ENCODE measurements at regions not wholly inside any gene's neighbourhood (a gene's known extent, or its start where the extent isn't known, plus 50 kb on each side); places are given as distances from the start of the nearest gene placed in this dataset.

- no peaks in the 10 kb centered on the region for H3K79me2 ChIP-seq (replicated peaks; ENCODE audit: insufficient read depth, low read length)
- no peaks in the 10 kb centered on the region for H3K9me2 ChIP-seq (ENCODE audit: insufficient read depth, low read length)
- no peak overlapping the region for H3K4me3 ChIP-seq (ENCODE audit: low read length)
- no peak overlapping the region for H2AFZ ChIP-seq (ENCODE audit: low read depth, low read length)
- H3K27me3 ChIP-seq (ENCODE audit: insufficient read depth, low read depth, low read length): no peaks in the 10 kb centered on the region
- no peaks in the 10 kb centered on the region for H3K9me3 ChIP-seq (ENCODE audit: low read length)
- H3K36me3 ChIP-seq (ENCODE audit: insufficient read depth, low read length): no peaks in the 10 kb centered on the region
- no peak for TF ChIP-seq POLR2AphosphoS5 (IDR thresholded peaks at IDR 0.05)
- no peak for TF ChIP-seq MXI1 (conservative IDR thresholded peaks at IDR 0.05; ENCODE audit: poor library complexity, severe bottlenecking)
- TF ChIP-seq TAF1 (IDR thresholded peaks at IDR 0.05; ENCODE audit: low read depth): no peak
- TF ChIP-seq EZH2 (IDR thresholded peaks at IDR 0.05; ENCODE audit: borderline replicate concordance, insufficient read depth, low read length, poor library complexity, severe bottlenecking): no peak
- TF ChIP-seq RAD21 (conservative IDR thresholded peaks at IDR 0.05): no peak
- no peak for TF ChIP-seq CTCF (IDR thresholded peaks at IDR 0.05; ENCODE audit: poor library complexity, severe bottlenecking)
- no peak for TF ChIP-seq EP300 (conservative IDR thresholded peaks at IDR 0.05; ENCODE audit: poor library complexity, severe bottlenecking)
- TF ChIP-seq SMC3 (conservative IDR thresholded peaks at IDR 0.05; ENCODE audit: poor library complexity): no peak
- no peak for TF ChIP-seq REST (IDR thresholded peaks at IDR 0.05; ENCODE audit: borderline replicate concordance)
- H3K4me2 ChIP-seq (ENCODE audit: low read length): no peak overlapping the region
- no peak overlapping the region for H3K27ac ChIP-seq (ENCODE audit: low read length)
- H3K9ac ChIP-seq (ENCODE audit: low read length): no peak overlapping the region
- H3F3A ChIP-seq (ENCODE audit: insufficient read depth, low read length, poor library complexity, severe bottlenecking): no peaks in the 10 kb centered on the region
- no peaks in the 10 kb centered on the region for H4K20me1 ChIP-seq (ENCODE audit: insufficient read depth)
Observed at GRCh38 chr1:184299406-184299790, 87.4 kb upstream of the C1orf21 start.

DNA sequence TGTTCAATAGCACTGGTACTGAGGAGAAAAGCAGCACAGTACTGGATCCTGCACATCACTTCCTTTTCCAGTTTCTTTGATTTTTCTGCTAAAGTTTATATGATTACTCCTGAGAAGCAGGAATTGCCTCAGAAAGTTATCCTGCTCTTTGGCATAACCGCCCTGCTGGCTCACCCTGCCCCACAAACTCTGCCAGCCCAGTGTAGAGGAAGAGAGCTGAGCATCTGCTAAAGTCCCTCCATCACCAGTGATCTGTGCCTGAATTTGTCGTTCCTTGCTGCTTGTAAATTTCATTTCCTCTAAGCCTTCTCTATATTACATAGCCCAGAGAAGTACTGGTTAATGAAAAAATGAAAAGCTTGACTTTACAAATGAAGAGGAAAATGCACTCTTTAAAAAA, 87.0 kb upstream of the C1orf21 start:
- no peak overlapping the region for H3K4me2 ChIP-seq (ENCODE audit: low read length)
- TF ChIP-seq RAD21 (conservative IDR thresholded peaks at IDR 0.05) (no peak), EP300 (conservative IDR thresholded peaks at IDR 0.05; ENCODE audit: poor library complexity, severe bottlenecking) (no peak), EZH2 (IDR thresholded peaks at IDR 0.05; ENCODE audit: borderline replicate concordance, insufficient read depth, low read length, poor library complexity, severe bottlenecking) (no peak), POLR2AphosphoS5 (IDR thresholded peaks at IDR 0.05) (no peak), TAF1 (IDR thresholded peaks at IDR 0.05; ENCODE audit: low read depth) (no peak), SMC3 (conservative IDR thresholded peaks at IDR 0.05; ENCODE audit: poor library complexity) (no peak), CTCF (IDR thresholded peaks at IDR 0.05; ENCODE audit: poor library complexity, severe bottlenecking) (no peak), REST (IDR thresholded peaks at IDR 0.05; ENCODE audit: borderline replicate concordance) (no peak), MXI1 (conservative IDR thresholded peaks at IDR 0.05; ENCODE audit: poor library complexity, severe bottlenecking) (no peak)
- H3F3A ChIP-seq (ENCODE audit: insufficient read depth, low read length, poor library complexity, severe bottlenecking): no peaks in the 10 kb centered on the region
- H3K27ac ChIP-seq (ENCODE audit: low read length): no peak overlapping the region
- no peaks in the 10 kb centered on the region for H3K36me3 ChIP-seq (ENCODE audit: insufficient read depth, low read length)
- H2AFZ ChIP-seq (ENCODE audit: low read depth, low read length): no peak overlapping the region
- no peak overlapping the region for H3K9ac ChIP-seq (ENCODE audit: low read length)
- H4K20me1 ChIP-seq (ENCODE audit: insufficient read depth): no peaks in the 10 kb centered on the region
- H3K79me2 ChIP-seq (replicated peaks; ENCODE audit: insufficient read depth, low read length): no peaks in the 10 kb centered on the region
- no peaks in the 10 kb centered on the region for H3K9me2 ChIP-seq (ENCODE audit: insufficient read depth, low read length)
- no peaks in the 10 kb centered on the region for H3K27me3 ChIP-seq (ENCODE audit: insufficient read depth, low read depth, low read length)
- H3K9me3 ChIP-seq (ENCODE audit: low read length): no peaks in the 10 kb centered on the region
- H3K4me3 ChIP-seq (ENCODE audit: low read length): no peak overlapping the region

Measured in neural cell (in vitro differentiated cells).